ENCODE measurements at regions not wholly inside any gene's neighbourhood (a gene's known extent, or its start where the extent isn't known, plus 50 kb on each side); places are given as distances from the start of the nearest gene placed in this dataset.
"Not testable (repeated sequence)": the region's sequence is repeated elsewhere in the genome, so short reads cannot be mapped to it uniquely, and the experiment has no call there.

DNA sequence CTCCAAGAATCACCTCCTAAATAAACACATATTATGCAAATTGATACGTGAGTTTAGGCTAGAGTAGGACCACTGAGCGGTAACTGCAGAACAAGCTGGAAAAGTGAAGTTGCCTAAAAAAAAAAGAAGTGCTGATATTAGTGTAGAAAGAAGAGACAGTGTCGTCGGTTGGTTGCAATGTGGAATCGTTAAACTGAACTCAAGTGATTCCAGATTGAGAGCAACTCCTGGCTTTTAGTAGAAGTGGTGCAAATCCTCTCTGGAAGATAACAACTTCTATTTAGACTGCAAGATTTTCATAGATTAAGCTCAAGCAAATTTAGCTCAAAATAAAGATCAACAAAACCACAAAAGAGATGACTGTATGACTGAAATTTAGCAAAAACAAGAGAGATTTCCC is 97.0 kb upstream of the PGR start:
- Histone ChIP-seq H3K27me3 (ENCODE audit: insufficient read depth) (no peaks in the 10 kb centered on the region), H3K4me2 (no peak overlapping the region), H3K9me2 (ENCODE audit: insufficient read depth) (no peaks in the 10 kb centered on the region), H3F3A (replicated peaks; ENCODE audit: low read depth) (no peaks in the 10 kb centered on the region), H3K79me2 (replicated peaks; ENCODE audit: insufficient read depth) (no peaks in the 10 kb centered on the region), H3K4me1 (ENCODE audit: insufficient read depth) (no peaks in the 10 kb centered on the region), H3K36me3 (ENCODE audit: insufficient read depth) (no peaks in the 10 kb centered on the region; the same call in 1 of the 2 replicates), H2AFZ (no peak overlapping the region), H3K4me3 (no peak overlapping the region), H3K27ac (ENCODE audit: low read depth) (no peak overlapping the region), H4K20me1 (replicated peaks; ENCODE audit: insufficient read depth) (no peaks in the 10 kb centered on the region)
- Mint-ChIP-seq H3K4me3 (no peak overlapping the region), H3K4me1 (no peaks in the 10 kb centered on the region), H3K9me3 (peaks cover 58% of the 10 kb centered on the region), H3K36me3 (ENCODE audit: low read depth) (peaks cover 18% of the 10 kb centered on the region; the same call in 2 of the 3 replicates), H3K27ac (no peak overlapping the region), H3K27me3 (ENCODE audit: insufficient read depth, low read depth, poor library complexity) (peaks cover 2% of the 10 kb centered on the region)
- ATAC-seq = no peak
- no peak for TF ChIP-seq ZNF331 (CRISPR knock-in tag; IDR thresholded peaks at IDR 0.05; ENCODE audit: low read depth)
- no peak for TF ChIP-seq EZH2phosphoT487 (IDR thresholded peaks at IDR 0.05; ENCODE audit: unreplicated experiment)
- no peak for TF ChIP-seq ETS1 (IDR thresholded peaks at IDR 0.05)
- TF ChIP-seq POLR2AphosphoS5 (IDR thresholded peaks at IDR 0.05; ENCODE audit: low read depth) = no peak
- TF ChIP-seq, protein P1, sequence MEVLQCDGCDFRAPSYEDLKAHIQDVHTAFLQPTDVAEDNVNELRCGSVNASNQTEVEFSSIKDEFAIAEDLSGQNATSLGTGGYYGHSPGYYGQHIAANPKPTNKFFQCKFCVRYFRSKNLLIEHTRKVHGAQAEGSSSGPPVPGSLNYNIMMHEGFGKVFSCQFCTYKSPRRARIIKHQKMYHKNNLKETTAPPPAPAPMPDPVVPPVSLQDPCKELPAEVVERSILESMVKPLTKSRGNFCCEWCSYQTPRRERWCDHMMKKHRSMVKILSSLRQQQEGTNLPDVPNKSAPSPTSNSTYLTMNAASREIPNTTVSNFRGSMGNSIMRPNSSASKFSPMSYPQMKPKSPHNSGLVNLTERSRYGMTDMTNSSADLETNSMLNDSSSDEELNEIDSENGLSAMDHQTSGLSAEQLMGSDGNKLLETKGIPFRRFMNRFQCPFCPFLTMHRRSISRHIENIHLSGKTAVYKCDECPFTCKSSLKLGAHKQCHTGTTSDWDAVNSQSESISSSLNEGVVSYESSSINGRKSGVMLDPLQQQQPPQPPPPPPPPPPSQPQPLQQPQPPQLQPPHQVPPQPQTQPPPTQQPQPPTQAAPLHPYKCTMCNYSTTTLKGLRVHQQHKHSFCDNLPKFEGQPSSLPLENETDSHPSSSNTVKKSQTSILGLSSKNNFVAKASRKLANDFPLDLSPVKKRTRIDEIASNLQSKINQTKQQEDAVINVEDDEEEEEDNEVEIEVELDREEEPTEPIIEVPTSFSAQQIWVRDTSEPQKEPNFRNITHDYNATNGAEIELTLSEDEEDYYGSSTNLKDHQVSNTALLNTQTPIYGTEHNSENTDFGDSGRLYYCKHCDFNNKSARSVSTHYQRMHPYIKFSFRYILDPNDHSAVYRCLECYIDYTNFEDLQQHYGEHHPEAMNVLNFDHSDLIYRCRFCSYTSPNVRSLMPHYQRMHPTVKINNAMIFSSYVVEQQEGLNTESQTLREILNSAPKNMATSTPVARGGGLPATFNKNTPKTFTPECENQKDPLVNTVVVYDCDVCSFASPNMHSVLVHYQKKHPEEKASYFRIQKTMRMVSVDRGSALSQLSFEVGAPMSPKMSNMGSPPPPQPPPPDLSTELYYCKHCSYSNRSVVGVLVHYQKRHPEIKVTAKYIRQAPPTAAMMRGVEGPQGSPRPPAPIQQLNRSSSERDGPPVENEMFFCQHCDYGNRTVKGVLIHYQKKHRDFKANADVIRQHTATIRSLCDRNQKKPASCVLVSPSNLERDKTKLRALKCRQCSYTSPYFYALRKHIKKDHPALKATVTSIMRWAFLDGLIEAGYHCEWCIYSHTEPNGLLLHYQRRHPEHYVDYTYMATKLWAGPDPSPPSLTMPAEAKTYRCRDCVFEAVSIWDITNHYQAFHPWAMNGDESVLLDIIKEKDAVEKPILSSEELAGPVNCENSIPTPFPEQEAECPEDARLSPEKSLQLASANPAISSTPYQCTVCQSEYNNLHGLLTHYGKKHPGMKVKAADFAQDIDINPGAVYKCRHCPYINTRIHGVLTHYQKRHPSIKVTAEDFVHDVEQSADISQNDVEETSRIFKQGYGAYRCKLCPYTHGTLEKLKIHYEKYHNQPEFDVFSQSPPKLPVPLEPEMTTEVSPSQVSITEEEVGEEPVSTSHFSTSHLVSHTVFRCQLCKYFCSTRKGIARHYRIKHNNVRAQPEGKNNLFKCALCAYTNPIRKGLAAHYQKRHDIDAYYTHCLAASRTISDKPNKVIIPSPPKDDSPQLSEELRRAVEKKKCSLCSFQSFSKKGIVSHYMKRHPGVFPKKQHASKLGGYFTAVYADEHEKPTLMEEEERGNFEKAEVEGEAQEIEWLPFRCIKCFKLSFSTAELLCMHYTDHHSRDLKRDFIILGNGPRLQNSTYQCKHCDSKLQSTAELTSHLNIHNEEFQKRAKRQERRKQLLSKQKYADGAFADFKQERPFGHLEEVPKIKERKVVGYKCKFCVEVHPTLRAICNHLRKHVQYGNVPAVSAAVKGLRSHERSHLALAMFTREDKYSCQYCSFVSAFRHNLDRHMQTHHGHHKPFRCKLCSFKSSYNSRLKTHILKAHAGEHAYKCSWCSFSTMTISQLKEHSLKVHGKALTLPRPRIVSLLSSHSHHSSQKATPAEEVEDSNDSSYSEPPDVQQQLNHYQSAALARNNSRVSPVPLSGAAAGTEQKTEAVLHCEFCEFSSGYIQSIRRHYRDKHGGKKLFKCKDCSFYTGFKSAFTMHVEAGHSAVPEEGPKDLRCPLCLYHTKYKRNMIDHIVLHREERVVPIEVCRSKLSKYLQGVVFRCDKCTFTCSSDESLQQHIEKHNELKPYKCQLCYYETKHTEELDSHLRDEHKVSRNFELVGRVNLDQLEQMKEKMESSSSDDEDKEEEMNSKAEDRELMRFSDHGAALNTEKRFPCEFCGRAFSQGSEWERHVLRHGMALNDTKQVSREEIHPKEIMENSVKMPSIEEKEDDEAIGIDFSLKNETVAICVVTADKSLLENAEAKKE (CRISPR knock-in tag; IDR thresholded peaks at IDR 0.05) = no peak
- DNase-seq (ENCODE audit: low spot score) = no peak

DNA sequence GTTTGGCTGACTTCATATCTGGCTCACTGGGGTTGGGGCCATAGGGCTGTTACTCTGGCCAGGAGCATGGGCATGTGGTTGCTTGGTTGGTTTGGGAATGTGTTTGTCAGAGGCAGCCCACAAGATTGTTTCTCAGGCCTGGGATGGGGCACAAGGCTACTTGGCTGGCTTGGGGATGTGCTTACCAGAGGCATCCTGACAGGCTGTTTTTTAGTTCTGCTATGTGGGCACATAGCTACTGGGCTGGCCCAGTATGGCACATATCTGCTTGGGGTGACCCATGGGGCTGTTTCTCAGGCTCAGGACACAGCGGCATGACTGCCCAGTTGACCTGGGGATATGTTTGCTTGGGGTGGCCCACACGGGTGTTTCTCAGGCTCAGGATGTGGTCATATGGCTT is 94.6 kb upstream of the PGR start:
- H3K36me3 ChIP-seq (ENCODE audit: insufficient read depth) = no peaks in the 10 kb centered on the region
- ATAC-seq (no peak), DNase-seq (ENCODE audit: low spot score) (no peak)
- Mint-ChIP-seq H3K27ac (no peak overlapping the region), H3K27me3 (ENCODE audit: insufficient read depth, low read depth, poor library complexity) (peaks cover 2% of the 10 kb centered on the region), H3K36me3 (ENCODE audit: low read depth) (peaks cover 15% of the 10 kb centered on the region), H3K9me3 (peaks cover 57% of the 10 kb centered on the region), H3K4me1 (no peaks in the 10 kb centered on the region), H3K4me3 (no peak overlapping the region)
- no peak overlapping the region for H2AFZ ChIP-seq
- H3K27me3 ChIP-seq (ENCODE audit: insufficient read depth) = no peaks in the 10 kb centered on the region
- H3K4me1 ChIP-seq (ENCODE audit: insufficient read depth) = no peaks in the 10 kb centered on the region
- H3K4me2 ChIP-seq = no peak overlapping the region
- H3F3A ChIP-seq (replicated peaks; ENCODE audit: low read depth) = no peaks in the 10 kb centered on the region
- no peaks in the 10 kb centered on the region for H3K79me2 ChIP-seq (replicated peaks; ENCODE audit: insufficient read depth)
- no peaks in the 10 kb centered on the region for H4K20me1 ChIP-seq (replicated peaks; ENCODE audit: insufficient read depth)
- H3K9me2 ChIP-seq (ENCODE audit: insufficient read depth) = no peaks in the 10 kb centered on the region
- TF ChIP-seq CREB1 (CRISPR knock-in tag; IDR thresholded peaks at IDR 0.05; ENCODE audit: low read depth) (no peak), STAT1 (IDR thresholded peaks at IDR 0.05; ENCODE audit: unreplicated experiment) (no peak), ZNF331 (CRISPR knock-in tag; IDR thresholded peaks at IDR 0.05; ENCODE audit: low read depth) (no peak)
- H3K27ac ChIP-seq (ENCODE audit: low read depth) = no peak overlapping the region
- H3K4me3 ChIP-seq = no peak overlapping the region

- not testable (repeated sequence) for H3K27me3 ChIP-seq (ENCODE audit: insufficient read depth); H3K4me1 Mint-ChIP-seq; DNase-seq (ENCODE audit: low spot score); H3K9me2 ChIP-seq (ENCODE audit: insufficient read depth); H3K4me3 ChIP-seq; H3K79me2 ChIP-seq (replicated peaks; ENCODE audit: insufficient read depth); H2AFZ ChIP-seq; ATAC-seq; H4K20me1 ChIP-seq (replicated peaks; ENCODE audit: insufficient read depth); H3K27ac Mint-ChIP-seq; H3K27me3 Mint-ChIP-seq (ENCODE audit: insufficient read depth, low read depth, poor library complexity); H3K27ac ChIP-seq (ENCODE audit: low read depth); H3F3A ChIP-seq (replicated peaks; ENCODE audit: low read depth); H3K4me1 ChIP-seq (ENCODE audit: insufficient read depth); H3K36me3 ChIP-seq (ENCODE audit: insufficient read depth); H3K4me2 ChIP-seq; H3K4me3 Mint-ChIP-seq; H3K36me3 Mint-ChIP-seq (ENCODE audit: low read depth)
- H3K9me3 Mint-ChIP-seq = peaks cover 30% of the 10 kb centered on the region
These were observed 88.5 kb upstream of the PGR start for GRCh38 chr11:101218091-101218490.

Measured in GM23338 (cell line).